HUES48 (cell line): ENCODE measurements at regions not wholly inside any gene's neighbourhood (a gene's known extent, or its start where the extent isn't known, plus 50 kb on each side); places are given as distances from the start of the nearest gene placed in this dataset.

Experiments
- H3K27ac ChIP-seq: one replicate; pipeline ENCODE4 v1.7.0; 2013; ENCODE audit warnings: low read depth, low read length, inconsistent platforms
- H3K27me3 ChIP-seq: 2 replicates; pipeline ENCODE4 v1.6.1; 2013; ENCODE audit warnings: mild to moderate bottlenecking, low read length; ENCODE audit not compliant: control insufficient read depth, insufficient read depth
- H3K36me3 ChIP-seq: 2 replicates; pipeline ENCODE4 v1.6.1; 2013; ENCODE audit warnings: low read length; ENCODE audit not compliant: control insufficient read depth, insufficient read depth
- H3K4me1 ChIP-seq: 2 replicates; pipeline ENCODE4 v1.6.1; 2013; ENCODE audit warnings: mild to moderate bottlenecking, low read length; ENCODE audit not compliant: control insufficient read depth, insufficient read depth
- H3K4me3 ChIP-seq: 2 replicates; pipeline ENCODE4 v1.5.1; 2013; ENCODE audit warnings: mild to moderate bottlenecking, low read depth, low read length
- H3K9ac ChIP-seq: 2 replicates; pipeline ENCODE4 v1.6.1; 2013; ENCODE audit warnings: mild to moderate bottlenecking, low read depth, low read length, moderate library complexity
- H3K9me3 ChIP-seq: 2 replicates; pipeline ENCODE4 v1.6.1; 2013; ENCODE audit warnings: low read length; ENCODE audit not compliant: control insufficient read depth, insufficient read depth

- Histone ChIP-seq H3K27ac (no peak overlapping the region), H3K9ac (no peak overlapping the region), H3K4me3 (no peak overlapping the region), H3K27me3 (no peaks in the 10 kb centered on the region), H3K4me1 (no peaks in the 10 kb centered on the region), H3K9me3 (0 out of 2 replicates have a peak, but pooled peaks cover 3% of the 10 kb centered on the region), H3K36me3 (peaks cover 15% of the 10 kb centered on the region)
Measured at GRCh38 chr1:223048026-223048425, 95.0 kb downstream of the TLR5 start.

GRCh38 chr1:223052462-223052861 lies 90.6 kb downstream of the TLR5 start:
- no peaks in the 10 kb centered on the region for H3K9me3 ChIP-seq
- no peak overlapping the region for H3K4me3 ChIP-seq
- no peak overlapping the region for H3K9ac ChIP-seq
- H3K27ac ChIP-seq = no peak overlapping the region
- H3K36me3 ChIP-seq = peaks cover 27% of the 10 kb centered on the region
- peaks cover 3% of the 10 kb centered on the region; the same call in 1 of the 2 replicates for H3K4me1 ChIP-seq
- H3K27me3 ChIP-seq = no peaks in the 10 kb centered on the region

GRCh38 chr1:223052931-223053330 lies 90.1 kb downstream of the TLR5 start:
- peaks cover 31% of the 10 kb centered on the region for H3K36me3 ChIP-seq
- no peak overlapping the region for H3K4me3 ChIP-seq
- no peak overlapping the region for H3K27ac ChIP-seq
- H3K9ac ChIP-seq = no peak overlapping the region
- no peaks in the 10 kb centered on the region for H3K9me3 ChIP-seq
- no peaks in the 10 kb centered on the region for H3K27me3 ChIP-seq
- H3K4me1 ChIP-seq = peaks cover 8% of the 10 kb centered on the region; the same call in 1 of the 2 replicates

- peaks cover 28% of the 10 kb centered on the region for H3K36me3 ChIP-seq
- H3K4me1 ChIP-seq = peaks cover 9% of the 10 kb centered on the region; the same call in 1 of the 2 replicates
- H3K27ac ChIP-seq = no peak overlapping the region
- no peak overlapping the region for H3K4me3 ChIP-seq
- H3K9me3 ChIP-seq = no peaks in the 10 kb centered on the region
- no peak overlapping the region for H3K9ac ChIP-seq
- no peaks in the 10 kb centered on the region for H3K27me3 ChIP-seq
Measured at GRCh38 chr1:223056802-223057201, 86.2 kb downstream of the TLR5 start.

- H3K36me3 ChIP-seq = peaks cover 21% of the 10 kb centered on the region
- H3K9me3 ChIP-seq = no peaks in the 10 kb centered on the region
- H3K27me3 ChIP-seq = no peaks in the 10 kb centered on the region
- no peak overlapping the region for H3K27ac ChIP-seq
- H3K4me3 ChIP-seq = no peak overlapping the region
- peaks cover 9% of the 10 kb centered on the region; the same call in 1 of the 2 replicates for H3K4me1 ChIP-seq
- no peak overlapping the region for H3K9ac ChIP-seq
Measured at GRCh38 chr1:223057569-223058093, 85.4 kb downstream of the TLR5 start.
